SK-N-SH treated with all-trans-retinoic acid at 6 μM for 48 hours (cell line): ENCODE measurements at regions not wholly inside any gene's neighbourhood (a gene's known extent, or its start where the extent isn't known, plus 50 kb on each side); places are given as distances from the start of the nearest gene placed in this dataset.

ENCODE experiments used
- ATAC-seq: fragments of 200-7000 bp; cut with Tn5 transposase; 3 replicates; pipeline ENCODE4 v1.9.1; 2020; ENCODE audit warnings: mild to moderate bottlenecking, moderate library complexity
- ARNTL ChIP-seq: fragments of 450-650 bp; formaldehyde crosslinking; IDR thresholded peaks from 2 replicates; pipeline ENCODE4 v1.5.0; 2020; ENCODE audit warnings: low read depth, mild to moderate bottlenecking, moderate library complexity, borderline replicate concordance
- BACH2 ChIP-seq: fragments of 250-450 bp; sonication (Bioruptor Pico); IDR thresholded peaks from 2 replicates; pipeline ENCODE4 v1.9.0; 2021; ENCODE audit warnings: mild to moderate bottlenecking, borderline replicate concordance
- CREB5 ChIP-seq: fragments of 250-450 bp; sonication (Bioruptor Pico); IDR thresholded peaks from 2 replicates; pipeline ENCODE4 v1.5.1; 2020; ENCODE audit warnings: low read depth, mild to moderate bottlenecking, moderate library complexity
- CSDC2 ChIP-seq: fragments of 250-450 bp; sonication (Bioruptor Pico); IDR thresholded peaks from 2 replicates; pipeline ENCODE4 v1.5.0; 2020; ENCODE audit warnings: mild to moderate bottlenecking, moderate library complexity
- ESRRG ChIP-seq: fragments of 250-450 bp; sonication (Bioruptor Pico); IDR thresholded peaks from 2 replicates; pipeline ENCODE4 v1.6.1; 2021; ENCODE audit warnings: mild to moderate bottlenecking
- ISL1 ChIP-seq: fragments of 250-450 bp; sonication (Bioruptor Pico); IDR thresholded peaks from 2 replicates; pipeline ENCODE4 v2.1.2; 2022; ENCODE audit warnings: mild to moderate bottlenecking, moderate library complexity
- POU6F1 ChIP-seq: fragments of 250-450 bp; sonication (Bioruptor Pico); IDR thresholded peaks from 2 replicates; pipeline ENCODE4 v1.8.0; 2021; ENCODE audit warnings: low read depth, mild to moderate bottlenecking, moderate library complexity, borderline replicate concordance
- PPARA ChIP-seq: fragments of 250-450 bp; sonication (Bioruptor Pico); IDR thresholded peaks from 2 replicates; pipeline ENCODE4 v1.5.0; 2020; ENCODE audit warnings: mild to moderate bottlenecking, borderline replicate concordance
- RARB ChIP-seq: fragments of 250-450 bp; sonication (Bioruptor Pico); IDR thresholded peaks from 2 replicates; pipeline ENCODE4 v1.8.0; 2021; ENCODE audit warnings: mild to moderate bottlenecking, moderate library complexity
- SNAI2 ChIP-seq: fragments of 250-450 bp; sonication (Bioruptor Pico); IDR thresholded peaks from 2 replicates; pipeline ENCODE4 v1.5.0; 2020; ENCODE audit warnings: mild to moderate bottlenecking, moderate library complexity
- TCF4 ChIP-seq: fragments of 250-450 bp; sonication (Bioruptor Pico); IDR thresholded peaks from 2 replicates; pipeline ENCODE4 v1.8.0; 2021; ENCODE audit warnings: mild to moderate bottlenecking, moderate library complexity, borderline replicate concordance
- TOX ChIP-seq: fragments of 250-450 bp; sonication (Bioruptor Pico); IDR thresholded peaks from 2 replicates; pipeline ENCODE4 v1.8.0; 2021; ENCODE audit warnings: mild to moderate bottlenecking, moderate library complexity, borderline replicate concordance
- TSHZ2 ChIP-seq: fragments of 250-450 bp; sonication (Bioruptor Pico); IDR thresholded peaks from 2 replicates; pipeline ENCODE4 v1.5.0; 2020; ENCODE audit warnings: mild to moderate bottlenecking, moderate library complexity
- ZC3H10 ChIP-seq: fragments of 250-450 bp; sonication (Bioruptor Pico); IDR thresholded peaks from 2 replicates; pipeline ENCODE4 v1.5.1; 2021; ENCODE audit warnings: mild to moderate bottlenecking, moderate library complexity
- ZFP3 ChIP-seq: fragments of 250-450 bp; sonication (Bioruptor Pico); IDR thresholded peaks from 2 replicates; pipeline ENCODE4 v1.5.0; 2020; ENCODE audit warnings: mild to moderate bottlenecking, moderate library complexity
- ZFP30 ChIP-seq: fragments of 450-650 bp; formaldehyde crosslinking; IDR thresholded peaks from 2 replicates; pipeline ENCODE4 v1.5.0; 2022; ENCODE audit warnings: mild to moderate bottlenecking, moderate library complexity
- ZNF565 ChIP-seq: fragments of 450-650 bp; formaldehyde crosslinking; conservative IDR thresholded peaks from 2 replicates; pipeline ENCODE4 v1.5.0; 2020; ENCODE audit warnings: low read depth, mild to moderate bottlenecking, moderate library complexity
- ZNF70 ChIP-seq: fragments of 450-650 bp; formaldehyde crosslinking; IDR thresholded peaks from 2 replicates; pipeline ENCODE4 v1.5.0; 2020; ENCODE audit warnings: mild to moderate bottlenecking, moderate library complexity
- ZNF8 ChIP-seq: fragments of 450-650 bp; formaldehyde crosslinking; IDR thresholded peaks from 2 replicates; pipeline ENCODE4 v1.5.0; 2020; ENCODE audit warnings: mild to moderate bottlenecking, moderate library complexity
- TF ChIP-seq, protein P1 (sequence below): fragments of 250-450 bp; sonication (Bioruptor Pico); IDR thresholded peaks from 2 replicates; pipeline ENCODE4 v1.8.0; 2020; ENCODE audit warnings: mild to moderate bottlenecking, moderate library complexity, borderline replicate concordance
- TF ChIP-seq, protein P2 (sequence below): fragments of 250-450 bp; sonication (Bioruptor Pico); IDR thresholded peaks from 2 replicates; pipeline ENCODE4 v1.5.1; 2021; ENCODE audit warnings: mild to moderate bottlenecking, moderate library complexity

DNA sequence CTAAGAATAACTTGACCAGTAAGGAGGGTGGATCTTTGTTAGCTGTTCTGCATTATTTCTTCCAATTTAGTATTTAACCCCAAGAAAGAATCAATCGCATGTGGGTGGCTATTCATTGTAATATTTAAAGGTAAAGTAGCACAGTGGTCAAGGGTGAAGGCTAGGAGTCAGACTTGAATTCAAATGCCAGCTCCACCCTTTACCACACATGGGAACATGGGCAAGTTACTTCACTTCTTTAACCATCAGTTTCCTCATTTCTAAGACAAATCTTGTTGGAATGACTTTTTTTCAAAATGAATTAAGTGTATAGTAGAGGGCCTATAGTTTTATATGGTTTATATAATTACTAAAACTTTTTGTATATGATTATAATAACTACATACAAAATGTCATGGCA is 71.3 kb upstream of the S1PR1 start:
- ATAC-seq = no peak
- TF ChIP-seq ZNF70 (CRISPR knock-in tag) (no peak), ARNTL (no peak), TOX (CRISPR knock-in tag) (no peak), CREB5 (CRISPR knock-in tag) (no peak), ZC3H10 (CRISPR knock-in tag) (no peak), ESRRG (no peak), ISL1 (CRISPR knock-in tag) (no peak), ZNF565 (no peak), ZFP3 (no peak), ZNF8 (no peak), TSHZ2 (CRISPR knock-in tag) (no peak), BACH2 (CRISPR knock-in tag) (no peak), CSDC2 (CRISPR knock-in tag) (no peak), POU6F1 (no peak), SNAI2 (no peak), PPARA (no peak)

GRCh38 chr1:101164776-101165175 is 72.0 kb upstream of the S1PR1 start:
- TF ChIP-seq CREB5 (CRISPR knock-in tag) (no peak), RARB (CRISPR knock-in tag) (no peak), ISL1 (CRISPR knock-in tag) (no peak), BACH2 (CRISPR knock-in tag) (no peak), ZNF565 (no peak), TCF4 (no peak)
- ATAC-seq = no peak

GRCh38 chr1:101162736-101163735 is 73.8 kb upstream of the S1PR1 start:
- ATAC-seq = no peak
- TF ChIP-seq, protein P1, sequence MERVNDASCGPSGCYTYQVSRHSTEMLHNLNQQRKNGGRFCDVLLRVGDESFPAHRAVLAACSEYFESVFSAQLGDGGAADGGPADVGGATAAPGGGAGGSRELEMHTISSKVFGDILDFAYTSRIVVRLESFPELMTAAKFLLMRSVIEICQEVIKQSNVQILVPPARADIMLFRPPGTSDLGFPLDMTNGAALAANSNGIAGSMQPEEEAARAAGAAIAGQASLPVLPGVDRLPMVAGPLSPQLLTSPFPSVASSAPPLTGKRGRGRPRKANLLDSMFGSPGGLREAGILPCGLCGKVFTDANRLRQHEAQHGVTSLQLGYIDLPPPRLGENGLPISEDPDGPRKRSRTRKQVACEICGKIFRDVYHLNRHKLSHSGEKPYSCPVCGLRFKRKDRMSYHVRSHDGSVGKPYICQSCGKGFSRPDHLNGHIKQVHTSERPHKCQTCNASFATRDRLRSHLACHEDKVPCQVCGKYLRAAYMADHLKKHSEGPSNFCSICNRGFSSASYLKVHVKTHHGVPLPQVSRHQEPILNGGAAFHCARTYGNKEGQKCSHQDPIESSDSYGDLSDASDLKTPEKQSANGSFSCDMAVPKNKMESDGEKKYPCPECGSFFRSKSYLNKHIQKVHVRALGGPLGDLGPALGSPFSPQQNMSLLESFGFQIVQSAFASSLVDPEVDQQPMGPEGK (CRISPR knock-in tag) = no peak
- TF ChIP-seq ESRRG (no peak), ARNTL (no peak), PPARA (no peak), CREB5 (CRISPR knock-in tag) (no peak), ISL1 (CRISPR knock-in tag) (no peak), ZC3H10 (CRISPR knock-in tag) (no peak), RARB (CRISPR knock-in tag) (no peak), POU6F1 (no peak), BACH2 (CRISPR knock-in tag) (no peak), ZFP30 (no peak)
- TF ChIP-seq, protein P2, sequence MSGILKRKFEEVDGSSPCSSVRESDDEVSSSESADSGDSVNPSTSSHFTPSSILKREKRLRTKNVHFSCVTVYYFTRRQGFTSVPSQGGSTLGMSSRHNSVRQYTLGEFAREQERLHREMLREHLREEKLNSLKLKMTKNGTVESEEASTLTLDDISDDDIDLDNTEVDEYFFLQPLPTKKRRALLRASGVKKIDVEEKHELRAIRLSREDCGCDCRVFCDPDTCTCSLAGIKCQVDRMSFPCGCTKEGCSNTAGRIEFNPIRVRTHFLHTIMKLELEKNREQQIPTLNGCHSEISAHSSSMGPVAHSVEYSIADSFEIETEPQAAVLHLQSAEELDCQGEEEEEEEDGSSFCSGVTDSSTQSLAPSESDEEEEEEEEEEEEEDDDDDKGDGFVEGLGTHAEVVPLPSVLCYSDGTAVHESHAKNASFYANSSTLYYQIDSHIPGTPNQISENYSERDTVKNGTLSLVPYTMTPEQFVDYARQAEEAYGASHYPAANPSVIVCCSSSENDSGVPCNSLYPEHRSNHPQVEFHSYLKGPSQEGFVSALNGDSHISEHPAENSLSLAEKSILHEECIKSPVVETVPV (CRISPR knock-in tag) = no peak
